ENCODE measurements at regions not wholly inside any gene's neighbourhood (a gene's known extent, or its start where the extent isn't known, plus 50 kb on each side); places are given as distances from the start of the nearest gene placed in this dataset.
A peak's percentile ranks its signal among the peaks of the same experiment; 100 is the strongest.

DNA sequence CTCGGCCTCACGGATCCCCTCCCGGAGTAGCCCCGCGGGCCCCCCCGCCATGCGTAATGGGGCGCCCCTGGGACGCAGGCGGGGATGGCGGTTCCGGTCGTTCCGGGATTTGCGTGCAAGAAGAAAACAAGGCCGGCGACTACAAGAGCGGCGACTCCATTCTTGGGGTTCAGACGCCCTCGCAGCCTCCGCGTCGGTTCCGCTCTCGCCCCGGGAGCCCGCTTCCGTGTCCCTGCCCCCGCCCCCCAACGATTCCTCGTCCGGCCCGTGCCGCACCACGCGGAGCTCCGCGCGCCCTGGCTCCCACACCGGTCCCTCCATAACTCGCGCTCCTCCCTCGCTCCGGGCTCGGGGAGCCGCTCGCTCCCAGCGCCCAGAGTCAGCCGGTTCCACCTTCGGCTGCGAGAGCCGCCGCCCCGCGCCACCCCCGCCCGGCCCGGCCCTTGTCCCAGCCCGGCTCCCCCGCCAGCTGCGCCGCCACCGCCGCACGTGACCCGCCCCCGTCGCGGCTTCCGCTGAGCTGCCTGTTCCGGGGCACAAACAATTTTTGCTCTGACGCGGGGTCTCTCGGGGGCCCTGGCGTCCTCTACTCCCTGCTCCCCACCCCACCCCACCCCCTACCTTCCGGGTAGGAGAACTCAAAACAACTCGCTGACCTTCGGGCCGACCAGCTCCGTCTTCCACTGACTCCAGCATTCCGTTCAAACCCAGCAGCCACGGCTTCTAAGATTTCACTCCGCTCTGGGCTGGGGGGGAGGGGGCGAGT is 78.8 kb upstream of the BCOR start:
- TF ChIP-seq MAX (IDR thresholded peaks at IDR 0.05) (peak; percentile 80), CEBPB (IDR thresholded peaks at IDR 0.05) (no peak), CTCF (IDR thresholded peaks at IDR 0.05) (no peak), POLR2A (IDR thresholded peaks at IDR 0.05; ENCODE audit: low read length) (no peak), POLR2AphosphoS2 (conservative IDR thresholded peaks at IDR 0.05; ENCODE audit: low read length) (no peak)
- TF ChIP-seq, protein P1, sequence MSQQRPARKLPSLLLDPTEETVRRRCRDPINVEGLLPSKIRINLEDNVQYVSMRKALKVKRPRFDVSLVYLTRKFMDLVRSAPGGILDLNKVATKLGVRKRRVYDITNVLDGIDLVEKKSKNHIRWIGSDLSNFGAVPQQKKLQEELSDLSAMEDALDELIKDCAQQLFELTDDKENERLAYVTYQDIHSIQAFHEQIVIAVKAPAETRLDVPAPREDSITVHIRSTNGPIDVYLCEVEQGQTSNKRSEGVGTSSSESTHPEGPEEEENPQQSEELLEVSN (IDR thresholded peaks at IDR 0.05; ENCODE audit: borderline replicate concordance, low read depth), result peak; percentile 63; the same call in 1 of the 2 replicates
